Activated CD4-positive, alpha-beta memory T cell treated with anti-CD3 and anti-CD28 coated beads, Interleukin-2, amount 10 ng/mL, durations not matched to agents 7 days and 5 days (primary cell): ENCODE measurements at regions not wholly inside any gene's neighbourhood (a gene's known extent, or its start where the extent isn't known, plus 50 kb on each side); places are given as distances from the start of the nearest gene placed in this dataset.

Source experiments
- CTCF ChIA-PET: fragments of 350-600 bp; sonication (Branson Sonifier 250); formaldehyde crosslinking; loops from one replicate; lab custom pipeline; 2021; ENCODE audit warnings: antibody characterized with exemption, inconsistent platforms; lab: Charles Lee
- POLR2A ChIA-PET: fragments of 350-600 bp; sonication (Branson Sonifier 250); formaldehyde crosslinking; loops from one replicate; lab custom pipeline; 2021; ENCODE audit warnings: antibody characterized with exemption; lab: Charles Lee
- DNase-seq: peaks from one replicate; pipeline ENCODE4 v3.0.0-alpha.2; 2020
- H3K27ac Mint-ChIP-seq: one replicate; pipeline ENCODE4 v1.8.0; 2021; ENCODE audit warnings: mild to moderate bottlenecking, mixed read lengths
- H3K27me3 Mint-ChIP-seq: one replicate; pipeline ENCODE4 v1.8.0; 2021; ENCODE audit warnings: mixed read lengths
- H3K36me3 Mint-ChIP-seq: one replicate; pipeline ENCODE4 v1.8.0; 2021; ENCODE audit warnings: low read depth, mixed read lengths
- H3K4me1 Mint-ChIP-seq: one replicate; pipeline ENCODE4 v1.8.0; 2021; ENCODE audit warnings: mixed read lengths
- H3K4me3 Mint-ChIP-seq: one replicate; pipeline ENCODE4 v1.8.0; 2021; ENCODE audit warnings: mild to moderate bottlenecking, mixed read lengths
- H3K9me3 Mint-ChIP-seq: one replicate; pipeline ENCODE4 v1.8.0; 2021; ENCODE audit warnings: mixed read lengths

GRCh38 chr15:95087253-95087609 lies 855.9 kb downstream of the MCTP2 start:
- no peaks in the 10 kb centered on the region for H3K27me3 Mint-ChIP-seq

GRCh38 chr15:95091444-95091843 lies 860.1 kb downstream of the MCTP2 start:
- Mint-ChIP-seq H3K4me1 (no peaks in the 10 kb centered on the region), H3K27me3 (no peaks in the 10 kb centered on the region), H3K4me3 (no peak overlapping the region), H3K36me3 (no peaks in the 10 kb centered on the region), H3K27ac (no peak overlapping the region), H3K9me3 (no peaks in the 10 kb centered on the region)
- CTCF ChIA-PET: no interaction called here
- POLR2A ChIA-PET: no interaction called here
- no peak for DNase-seq

More at GRCh38 chr15:95087253-95087609, 855.9 kb downstream of the MCTP2 start:
- no peaks in the 10 kb centered on the region for H3K36me3 Mint-ChIP-seq
- H3K9me3 Mint-ChIP-seq: no peaks in the 10 kb centered on the region
- H3K4me3 Mint-ChIP-seq: no peak overlapping the region
- ChIA-PET CTCF (no interaction called here), POLR2A (no interaction called here)
- no peak for DNase-seq
- no peak overlapping the region for H3K27ac Mint-ChIP-seq
- H3K4me1 Mint-ChIP-seq: no peaks in the 10 kb centered on the region

GRCh38 chr15:95095250-95095649 lies 863.9 kb downstream of the MCTP2 start:
- Mint-ChIP-seq H3K4me3 (no peak overlapping the region), H3K27ac (no peak overlapping the region), H3K9me3 (no peaks in the 10 kb centered on the region), H3K4me1 (no peaks in the 10 kb centered on the region), H3K27me3 (no peaks in the 10 kb centered on the region), H3K36me3 (no peaks in the 10 kb centered on the region)
- CTCF ChIA-PET: no interaction called here
- POLR2A ChIA-PET: no interaction called here
- no peak for DNase-seq

GRCh38 chr15:95096651-95097050 lies 865.3 kb downstream of the MCTP2 start:
- no peak overlapping the region for H3K27ac Mint-ChIP-seq
- CTCF ChIA-PET: no interaction called here
- no peaks in the 10 kb centered on the region for H3K27me3 Mint-ChIP-seq
- POLR2A ChIA-PET: no interaction called here
- no peak overlapping the region for H3K4me3 Mint-ChIP-seq
- no peaks in the 10 kb centered on the region for H3K9me3 Mint-ChIP-seq
- H3K36me3 Mint-ChIP-seq: no peaks in the 10 kb centered on the region
- no peaks in the 10 kb centered on the region for H3K4me1 Mint-ChIP-seq
- no peak for DNase-seq

- ChIA-PET POLR2A (no interaction called here), CTCF (no interaction called here)
- H3K4me1 Mint-ChIP-seq: no peaks in the 10 kb centered on the region
Measured at GRCh38 chr15:95097361-95097760, 866.0 kb downstream of the MCTP2 start.

GRCh38 chr15:95105229-95105628 lies 873.9 kb downstream of the MCTP2 start:
- no peaks in the 10 kb centered on the region for H3K27me3 Mint-ChIP-seq
- H3K9me3 Mint-ChIP-seq: no peaks in the 10 kb centered on the region
- no peaks in the 10 kb centered on the region for H3K36me3 Mint-ChIP-seq
- H3K4me3 Mint-ChIP-seq: no peak overlapping the region
- no peak overlapping the region for H3K27ac Mint-ChIP-seq
- POLR2A ChIA-PET: no interaction called here
- DNase-seq: no peak
- no peaks in the 10 kb centered on the region for H3K4me1 Mint-ChIP-seq
- CTCF ChIA-PET: no interaction called here

More at GRCh38 chr15:95097361-95097760, 866.0 kb downstream of the MCTP2 start:
- no peaks in the 10 kb centered on the region for H3K9me3 Mint-ChIP-seq
- no peak overlapping the region for H3K27ac Mint-ChIP-seq
- H3K36me3 Mint-ChIP-seq: no peaks in the 10 kb centered on the region
- no peak for DNase-seq
- H3K4me3 Mint-ChIP-seq: no peak overlapping the region
- H3K27me3 Mint-ChIP-seq: no peaks in the 10 kb centered on the region

- Mint-ChIP-seq H3K27me3 (no peaks in the 10 kb centered on the region), H3K36me3 (no peaks in the 10 kb centered on the region), H3K9me3 (no peaks in the 10 kb centered on the region), H3K27ac (no peak overlapping the region), H3K4me1 (no peaks in the 10 kb centered on the region), H3K4me3 (no peak overlapping the region)
- DNase-seq: no peak
- ChIA-PET POLR2A (no interaction called here), CTCF (no interaction called here)
Measured at GRCh38 chr15:95106801-95107200, 875.4 kb downstream of the MCTP2 start.

GRCh38 chr15:95108673-95109072 lies 877.3 kb downstream of the MCTP2 start:
- DNase-seq: no peak
- Mint-ChIP-seq H3K4me3 (no peak overlapping the region), H3K27me3 (no peaks in the 10 kb centered on the region), H3K4me1 (no peaks in the 10 kb centered on the region), H3K36me3 (no peaks in the 10 kb centered on the region), H3K9me3 (no peaks in the 10 kb centered on the region), H3K27ac (no peak overlapping the region)
- CTCF ChIA-PET: no interaction called here
- POLR2A ChIA-PET: no interaction called here

- Mint-ChIP-seq H3K4me1 (no peaks in the 10 kb centered on the region), H3K4me3 (no peak overlapping the region), H3K9me3 (no peaks in the 10 kb centered on the region), H3K27me3 (no peaks in the 10 kb centered on the region), H3K27ac (no peak overlapping the region), H3K36me3 (no peaks in the 10 kb centered on the region)
- ChIA-PET POLR2A (no interaction called here), CTCF (no interaction called here)
- DNase-seq: no peak
Measured at GRCh38 chr15:95111969-95112368, 880.6 kb downstream of the MCTP2 start.

GRCh38 chr15:95113041-95113440 lies 881.7 kb downstream of the MCTP2 start:
- no peaks in the 10 kb centered on the region for H3K27me3 Mint-ChIP-seq
- no peaks in the 10 kb centered on the region for H3K9me3 Mint-ChIP-seq
- no peaks in the 10 kb centered on the region for H3K36me3 Mint-ChIP-seq
- CTCF ChIA-PET: no interaction called here
- no peak for DNase-seq
- no peak overlapping the region for H3K4me3 Mint-ChIP-seq
- H3K4me1 Mint-ChIP-seq: no peaks in the 10 kb centered on the region
- no peak overlapping the region for H3K27ac Mint-ChIP-seq
- POLR2A ChIA-PET: no interaction called here

GRCh38 chr15:95119041-95119610 lies 887.8 kb downstream of the MCTP2 start:
- H3K9me3 Mint-ChIP-seq: no peaks in the 10 kb centered on the region
- ChIA-PET CTCF (no interaction called here), POLR2A (no interaction called here)
- H3K4me3 Mint-ChIP-seq: no peak overlapping the region
- H3K27me3 Mint-ChIP-seq: no peaks in the 10 kb centered on the region
- H3K27ac Mint-ChIP-seq: no peak overlapping the region
- no peaks in the 10 kb centered on the region for H3K36me3 Mint-ChIP-seq
- DNase-seq: no peak
- H3K4me1 Mint-ChIP-seq: no peaks in the 10 kb centered on the region

GRCh38 chr15:95120595-95120994 lies 889.2 kb downstream of the MCTP2 start:
- POLR2A ChIA-PET: no interaction called here
- CTCF ChIA-PET: no interaction called here
- DNase-seq: no peak
- no peaks in the 10 kb centered on the region for H3K27me3 Mint-ChIP-seq
- no peak overlapping the region for H3K4me3 Mint-ChIP-seq
- H3K27ac Mint-ChIP-seq: no peak overlapping the region
- no peaks in the 10 kb centered on the region for H3K4me1 Mint-ChIP-seq
- H3K9me3 Mint-ChIP-seq: no peaks in the 10 kb centered on the region
- H3K36me3 Mint-ChIP-seq: no peaks in the 10 kb centered on the region

GRCh38 chr15:95121191-95121590 lies 889.8 kb downstream of the MCTP2 start:
- H3K36me3 Mint-ChIP-seq: no peaks in the 10 kb centered on the region
- H3K9me3 Mint-ChIP-seq: no peaks in the 10 kb centered on the region
- ChIA-PET POLR2A (no interaction called here), CTCF (no interaction called here)
- no peak overlapping the region for H3K4me3 Mint-ChIP-seq
- H3K27ac Mint-ChIP-seq: no peak overlapping the region
- no peaks in the 10 kb centered on the region for H3K4me1 Mint-ChIP-seq
- H3K27me3 Mint-ChIP-seq: no peaks in the 10 kb centered on the region
- no peak for DNase-seq

GRCh38 chr15:95125803-95126202 lies 894.4 kb downstream of the MCTP2 start:
- Mint-ChIP-seq H3K27ac (no peak overlapping the region), H3K9me3 (no peaks in the 10 kb centered on the region), H3K27me3 (no peaks in the 10 kb centered on the region), H3K4me3 (no peak overlapping the region), H3K4me1 (no peaks in the 10 kb centered on the region), H3K36me3 (no peaks in the 10 kb centered on the region)
- ChIA-PET POLR2A (no interaction called here), CTCF (no interaction called here)
- no peak for DNase-seq
